Skeletal muscle tissue (tissue), 3 donors: ENCODE measurements at regions not wholly inside any gene's neighbourhood (a gene's known extent, or its start where the extent isn't known, plus 50 kb on each side); places are given as distances from the start of the nearest gene placed in this dataset.

Experiments
- H3K27ac ChIP-seq: one replicate; pipeline ENCODE4 v1.7.0; 2013; ENCODE audit warnings: mild to moderate bottlenecking, low read depth, low read length, inconsistent platforms
- H3K27me3 ChIP-seq, 3 donors: one replicate each; pipeline ENCODE4 v1.7.0; 2013; ENCODE audit warnings: low read length in 3 of 3; ENCODE audit not compliant: control insufficient read depth in 3 of 3, insufficient read depth in 3 of 3
- H3K36me3 ChIP-seq, 3 donors: one replicate each; pipeline ENCODE4 v1.7.0; 2013; ENCODE audit warnings: low read length in 3 of 3; ENCODE audit not compliant: control insufficient read depth in 3 of 3, insufficient read depth in 3 of 3
- H3K4me1 ChIP-seq, 3 donors: one replicate each; pipeline ENCODE4 v1.7.0; 2013; ENCODE audit warnings: low read length in 3 of 3, mild to moderate bottlenecking in 3 of 3; ENCODE audit not compliant: control insufficient read depth in 3 of 3, insufficient read depth in 3 of 3
- H3K4me3 ChIP-seq, 3 donors: one replicate each; pipeline ENCODE4 v1.7.0; 2013; ENCODE audit warnings: low read length in 3 of 3
- H3K9ac ChIP-seq, 3 donors: one replicate each; pipeline ENCODE4 v1.7.0; 2013; ENCODE audit warnings: low read length in 3 of 3, mild to moderate bottlenecking in 3 of 3, moderate library complexity in 2 of 3, low read depth in 1 of 3
- H3K9me3 ChIP-seq, 3 donors: one replicate each; pipeline ENCODE4 v1.7.0; 2013; ENCODE audit warnings: low read length in 3 of 3; ENCODE audit not compliant: control insufficient read depth in 3 of 3
- donor health status: Osteomylitis.

- H3K27ac ChIP-seq: no peak overlapping the region
- H3K9ac ChIP-seq: no peak overlapping the region
- H3K4me3 ChIP-seq: no peak overlapping the region
- H3K36me3 ChIP-seq: no peaks in the 10 kb centered on the region
- no peaks in the 10 kb centered on the region for H3K9me3 ChIP-seq
- H3K4me1 ChIP-seq: no peaks in the 10 kb centered on the region
- H3K27me3 ChIP-seq: no peaks in the 10 kb centered on the region
Measured at GRCh38 chr21:18053151-18053550, 191.5 kb upstream of the CHODL start.

GRCh38 chr21:18049461-18049860, 195.2 kb upstream of the CHODL start:
- H3K4me1 ChIP-seq: no peaks in the 10 kb centered on the region
- no peaks in the 10 kb centered on the region for H3K27me3 ChIP-seq
- H3K9ac ChIP-seq: no peak overlapping the region
- no peaks in the 10 kb centered on the region for H3K9me3 ChIP-seq
- H3K27ac ChIP-seq: no peak overlapping the region
- H3K36me3 ChIP-seq: no peaks in the 10 kb centered on the region
- H3K4me3 ChIP-seq: no peak overlapping the region

- Histone ChIP-seq H3K4me3 (no peak overlapping the region), H3K9ac (no peak overlapping the region), H3K27me3 (no peaks in the 10 kb centered on the region), H3K27ac (no peak overlapping the region), H3K36me3 (no peaks in the 10 kb centered on the region), H3K9me3 (no peaks in the 10 kb centered on the region), H3K4me1 (no peaks in the 10 kb centered on the region)
Measured at GRCh38 chr21:18041012-18041411, 203.6 kb upstream of the CHODL start.

GRCh38 chr21:18030248-18030647, 211.1 kb upstream of the C21orf91 start:
- H3K27ac ChIP-seq: no peak overlapping the region

GRCh38 chr21:18026359-18026758, 207.2 kb upstream of the C21orf91 start:
- no peaks in the 10 kb centered on the region for H3K36me3 ChIP-seq
- H3K4me3 ChIP-seq: no peak overlapping the region
- no peaks in the 10 kb centered on the region for H3K9me3 ChIP-seq
- no peak overlapping the region for H3K27ac ChIP-seq
- no peaks in the 10 kb centered on the region for H3K4me1 ChIP-seq
- no peaks in the 10 kb centered on the region for H3K27me3 ChIP-seq
- no peak overlapping the region for H3K9ac ChIP-seq

More at GRCh38 chr21:18030248-18030647, 211.1 kb upstream of the C21orf91 start:
- H3K4me1 ChIP-seq: no peaks in the 10 kb centered on the region
- H3K27me3 ChIP-seq: no peaks in the 10 kb centered on the region
- no peak overlapping the region for H3K9ac ChIP-seq
- H3K4me3 ChIP-seq: no peak overlapping the region
- H3K36me3 ChIP-seq: no peaks in the 10 kb centered on the region
- H3K9me3 ChIP-seq: no peaks in the 10 kb centered on the region

- Histone ChIP-seq H3K4me3 (no peak overlapping the region), H3K36me3 (no peaks in the 10 kb centered on the region), H3K9ac (no peak overlapping the region), H3K4me1 (no peaks in the 10 kb centered on the region), H3K27ac (no peak overlapping the region), H3K27me3 (no peaks in the 10 kb centered on the region), H3K9me3 (no peaks in the 10 kb centered on the region)
Measured at GRCh38 chr21:18023711-18024110, 204.6 kb upstream of the C21orf91 start.

GRCh38 chr21:18023157-18023556, 204.0 kb upstream of the C21orf91 start:
- Histone ChIP-seq H3K4me1 (no peaks in the 10 kb centered on the region), H3K27ac (no peak overlapping the region), H3K9ac (no peak overlapping the region), H3K4me3 (no peak overlapping the region), H3K36me3 (no peaks in the 10 kb centered on the region), H3K9me3 (no peaks in the 10 kb centered on the region), H3K27me3 (no peaks in the 10 kb centered on the region)

GRCh38 chr21:18007121-18007520, 188.0 kb upstream of the C21orf91 start:
- Histone ChIP-seq H3K4me1 (no peaks in the 10 kb centered on the region), H3K27me3 (no peaks in the 10 kb centered on the region), H3K27ac (no peak overlapping the region)

GRCh38 chr21:18006691-18007090, 187.5 kb upstream of the C21orf91 start:
- H3K9me3 ChIP-seq: no peaks in the 10 kb centered on the region

More at GRCh38 chr21:18007121-18007520, 188.0 kb upstream of the C21orf91 start:
- no peaks in the 10 kb centered on the region for H3K9me3 ChIP-seq
- H3K9ac ChIP-seq: no peak overlapping the region
- no peaks in the 10 kb centered on the region for H3K36me3 ChIP-seq
- H3K4me3 ChIP-seq: no peak overlapping the region

GRCh38 chr21:18002393-18002792, 183.2 kb upstream of the C21orf91 start:
- Histone ChIP-seq H3K4me1 (no peaks in the 10 kb centered on the region), H3K27me3 (no peaks in the 10 kb centered on the region), H3K9me3 (no peaks in the 10 kb centered on the region), H3K27ac (no peak overlapping the region), H3K9ac (no peak overlapping the region), H3K4me3 (no peak overlapping the region), H3K36me3 (no peaks in the 10 kb centered on the region)

More at GRCh38 chr21:18006691-18007090, 187.5 kb upstream of the C21orf91 start:
- H3K4me3 ChIP-seq: no peak overlapping the region
- no peaks in the 10 kb centered on the region for H3K27me3 ChIP-seq
- no peaks in the 10 kb centered on the region for H3K36me3 ChIP-seq
- no peak overlapping the region for H3K9ac ChIP-seq
- H3K4me1 ChIP-seq: no peaks in the 10 kb centered on the region
- no peak overlapping the region for H3K27ac ChIP-seq
